ENCODE measurements at regions not wholly inside any gene's neighbourhood (a gene's known extent, or its start where the extent isn't known, plus 50 kb on each side); places are given as distances from the start of the nearest gene placed in this dataset.

- DNase-seq (ENCODE audit: low read depth), result no peak
Observed at GRCh38 chr14:89603938-89604480, 187.0 kb upstream of the FOXN3 start.

- no peak for DNase-seq (ENCODE audit: low read depth)
Observed at GRCh38 chr14:89600950-89601826, 184.2 kb upstream of the FOXN3 start.

- no peak for DNase-seq (ENCODE audit: low read depth)
Observed at GRCh38 chr14:89600029-89600428, 183.0 kb upstream of the FOXN3 start.

GRCh38 chr14:89598548-89599186 lies 181.6 kb upstream of the FOXN3 start:
- no peak for DNase-seq (ENCODE audit: low read depth)

- DNase-seq (ENCODE audit: low read depth), result no peak
Observed at GRCh38 chr14:89592961-89593360, 175.9 kb upstream of the FOXN3 start.

- DNase-seq (ENCODE audit: low read depth), result no peak
Observed at GRCh38 chr14:89589400-89590118, 172.5 kb upstream of the FOXN3 start.

GRCh38 chr14:89588840-89589296 lies 171.8 kb upstream of the FOXN3 start:
- no peak for DNase-seq (ENCODE audit: low read depth)

GRCh38 chr14:89588016-89588415 lies 171.0 kb upstream of the FOXN3 start:
- DNase-seq (ENCODE audit: low read depth), result no peak

- no peak for DNase-seq (ENCODE audit: low read depth)
Observed at GRCh38 chr14:89587136-89587420, 170.0 kb upstream of the FOXN3 start.

- no peak for DNase-seq (ENCODE audit: low read depth)
Observed at GRCh38 chr14:89586258-89587135, 169.5 kb upstream of the FOXN3 start.

GRCh38 chr14:89578156-89578555 lies 161.1 kb upstream of the FOXN3 start:
- no peak for DNase-seq (ENCODE audit: low read depth)

- DNase-seq (ENCODE audit: low read depth), result no peak
Observed at GRCh38 chr14:89576960-89577359, 159.9 kb upstream of the FOXN3 start.

GRCh38 chr14:89576145-89576927 lies 159.3 kb upstream of the FOXN3 start:
- no peak for DNase-seq (ENCODE audit: low read depth)

GRCh38 chr14:89575386-89576061 lies 158.5 kb upstream of the FOXN3 start:
- no peak for DNase-seq (ENCODE audit: low read depth)

GRCh38 chr14:89574420-89574819 lies 157.4 kb upstream of the FOXN3 start:
- DNase-seq (ENCODE audit: low read depth), result no peak

- no peak for DNase-seq (ENCODE audit: low read depth)
Observed at GRCh38 chr14:89573399-89573657, 156.3 kb upstream of the FOXN3 start.

GRCh38 chr14:89572596-89573398 lies 155.8 kb upstream of the FOXN3 start:
- DNase-seq (ENCODE audit: low read depth), result no peak

- no peak for DNase-seq (ENCODE audit: low read depth)
Observed at GRCh38 chr14:89571491-89571890, 154.5 kb upstream of the FOXN3 start.

- no peak for DNase-seq (ENCODE audit: low read depth)
Observed at GRCh38 chr14:89566644-89567415, 149.8 kb upstream of the FOXN3 start.

Measured in T-helper 22 cell (primary cell).